Liver (tissue), 3 donors: ENCODE measurements at regions not wholly inside any gene's neighbourhood (a gene's known extent, or its start where the extent isn't known, plus 50 kb on each side); places are given as distances from the start of the nearest gene placed in this dataset.

ENCODE experiments used
- EGR1 ChIP-seq, 2 donors: IDR thresholded peaks; 2 replicates each; pipeline ENCODE4 v1.6.1; 2016 to 2018; ENCODE audit warnings: antibody characterized with exemption in 2 of 2, low read depth in 2 of 2
- FOXA1 ChIP-seq: IDR thresholded peaks from 2 replicates; pipeline ENCODE4 v1.6.1; 2016; ENCODE audit warnings: antibody characterized with exemption
- GABPA ChIP-seq, 2 donors: IDR thresholded peaks in 1 of 2; conservative IDR thresholded peaks in 1 of 2; 2 replicates each; pipeline ENCODE4 v1.6.1; 2016; ENCODE audit warnings: antibody characterized with exemption in 2 of 2, mild to moderate bottlenecking in 1 of 2, moderate library complexity in 1 of 2
- RAD21 ChIP-seq, 2 donors: IDR thresholded peaks; 2 replicates each; pipeline ENCODE4 v1.6.1; 2016; ENCODE audit warnings: antibody characterized with exemption in 2 of 2, mild to moderate bottlenecking in 2 of 2
- RXRA ChIP-seq, 2 donors: IDR thresholded peaks; 2 replicates each; pipeline ENCODE4 v1.6.1; 2017 to 2018; ENCODE audit warnings: antibody characterized with exemption in 2 of 2, mild to moderate bottlenecking in 1 of 2
- SP1 ChIP-seq: IDR thresholded peaks from 2 replicates; pipeline ENCODE4 v1.6.1; 2018; ENCODE audit warnings: antibody characterized with exemption, mild to moderate bottlenecking
- TAF1 ChIP-seq: conservative IDR thresholded peaks from 2 replicates; pipeline ENCODE4 v1.6.1; 2016; ENCODE audit warnings: antibody characterized with exemption, mild to moderate bottlenecking
- YY1 ChIP-seq: IDR thresholded peaks from 2 replicates; pipeline ENCODE4 v1.6.1; 2016; ENCODE audit warnings: antibody characterized with exemption, mild to moderate bottlenecking
- TF ChIP-seq, protein P1 (sequence below): fragments of 150-350 bp; IDR thresholded peaks from 2 replicates; pipeline ENCODE4 v1.5.1; 2017; ENCODE audit warnings: improper control_type of control experiment, low read depth, low read length; ENCODE audit not compliant: missing input control
- TF ChIP-seq, protein P2 (sequence below): IDR thresholded peaks from 2 replicates; pipeline ENCODE4 v1.6.1; 2016; ENCODE audit warnings: antibody characterized with exemption
- TF ChIP-seq, protein P3 (sequence below): IDR thresholded peaks from 2 replicates; pipeline ENCODE4 v1.6.1; 2016; ENCODE audit warnings: antibody characterized with exemption
- donor health status: healthy.
- donor health status: healthy.

DNA sequence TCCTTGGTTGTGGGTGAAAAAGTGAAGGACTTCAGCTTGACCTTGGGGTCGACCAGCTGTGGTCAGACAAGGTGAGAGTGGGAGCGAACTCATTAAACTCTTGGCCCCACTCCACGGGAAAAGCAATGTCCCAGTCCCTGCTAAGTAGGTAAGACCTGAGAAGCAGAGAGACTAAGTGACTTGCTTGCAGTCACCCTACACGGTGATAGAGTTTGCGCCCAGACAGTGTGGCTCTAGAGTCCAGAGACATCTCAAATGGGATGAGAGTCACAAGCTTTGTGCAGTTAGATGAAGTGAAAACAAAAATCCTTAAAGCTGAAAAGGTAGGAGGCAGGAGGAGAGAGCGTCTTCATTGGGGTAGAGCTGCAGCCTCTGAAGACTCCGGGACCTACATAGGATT lies 55.9 kb upstream of the ZNF236 start:
- TF ChIP-seq YY1 (no peak), GABPA (IDR thresholded peaks at IDR 0.05 in 1 of 2, conservative IDR thresholded peaks at IDR 0.05 in 1 of 2) (no peak), RAD21 (IDR thresholded peaks at IDR 0.05) (no peak), EGR1 (IDR thresholded peaks at IDR 0.05; ENCODE audit: low read depth in 2 of 2) (no peak), FOXA1 (no peak), TAF1 (no peak), RXRA (IDR thresholded peaks at IDR 0.05) (no peak), SP1 (no peak)
- TF ChIP-seq, protein P1, sequence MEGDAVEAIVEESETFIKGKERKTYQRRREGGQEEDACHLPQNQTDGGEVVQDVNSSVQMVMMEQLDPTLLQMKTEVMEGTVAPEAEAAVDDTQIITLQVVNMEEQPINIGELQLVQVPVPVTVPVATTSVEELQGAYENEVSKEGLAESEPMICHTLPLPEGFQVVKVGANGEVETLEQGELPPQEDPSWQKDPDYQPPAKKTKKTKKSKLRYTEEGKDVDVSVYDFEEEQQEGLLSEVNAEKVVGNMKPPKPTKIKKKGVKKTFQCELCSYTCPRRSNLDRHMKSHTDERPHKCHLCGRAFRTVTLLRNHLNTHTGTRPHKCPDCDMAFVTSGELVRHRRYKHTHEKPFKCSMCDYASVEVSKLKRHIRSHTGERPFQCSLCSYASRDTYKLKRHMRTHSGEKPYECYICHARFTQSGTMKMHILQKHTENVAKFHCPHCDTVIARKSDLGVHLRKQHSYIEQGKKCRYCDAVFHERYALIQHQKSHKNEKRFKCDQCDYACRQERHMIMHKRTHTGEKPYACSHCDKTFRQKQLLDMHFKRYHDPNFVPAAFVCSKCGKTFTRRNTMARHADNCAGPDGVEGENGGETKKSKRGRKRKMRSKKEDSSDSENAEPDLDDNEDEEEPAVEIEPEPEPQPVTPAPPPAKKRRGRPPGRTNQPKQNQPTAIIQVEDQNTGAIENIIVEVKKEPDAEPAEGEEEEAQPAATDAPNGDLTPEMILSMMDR: no peak
- TF ChIP-seq, protein P2, sequence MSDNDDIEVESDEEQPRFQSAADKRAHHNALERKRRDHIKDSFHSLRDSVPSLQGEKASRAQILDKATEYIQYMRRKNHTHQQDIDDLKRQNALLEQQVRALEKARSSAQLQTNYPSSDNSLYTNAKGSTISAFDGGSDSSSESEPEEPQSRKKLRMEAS: no peak
- TF ChIP-seq, protein P3, sequence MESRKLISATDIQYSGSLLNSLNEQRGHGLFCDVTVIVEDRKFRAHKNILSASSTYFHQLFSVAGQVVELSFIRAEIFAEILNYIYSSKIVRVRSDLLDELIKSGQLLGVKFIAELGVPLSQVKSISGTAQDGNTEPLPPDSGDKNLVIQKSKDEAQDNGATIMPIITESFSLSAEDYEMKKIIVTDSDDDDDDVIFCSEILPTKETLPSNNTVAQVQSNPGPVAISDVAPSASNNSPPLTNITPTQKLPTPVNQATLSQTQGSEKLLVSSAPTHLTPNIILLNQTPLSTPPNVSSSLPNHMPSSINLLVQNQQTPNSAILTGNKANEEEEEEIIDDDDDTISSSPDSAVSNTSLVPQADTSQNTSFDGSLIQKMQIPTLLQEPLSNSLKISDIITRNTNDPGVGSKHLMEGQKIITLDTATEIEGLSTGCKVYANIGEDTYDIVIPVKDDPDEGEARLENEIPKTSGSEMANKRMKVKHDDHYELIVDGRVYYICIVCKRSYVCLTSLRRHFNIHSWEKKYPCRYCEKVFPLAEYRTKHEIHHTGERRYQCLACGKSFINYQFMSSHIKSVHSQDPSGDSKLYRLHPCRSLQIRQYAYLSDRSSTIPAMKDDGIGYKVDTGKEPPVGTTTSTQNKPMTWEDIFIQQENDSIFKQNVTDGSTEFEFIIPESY: no peak
